MM.1S (cell line): ENCODE measurements at regions not wholly inside any gene's neighbourhood (a gene's known extent, or its start where the extent isn't known, plus 50 kb on each side); places are given as distances from the start of the nearest gene placed in this dataset.

Source experiments
- DNase-seq: peaks from one replicate; pipeline ENCODE4 v3.0.0-alpha.2; 2015
- H2AFZ ChIP-seq: fragments of 300-600 bp; sonication (generic); 2 replicates; pipeline ENCODE4 v1.6.0; 2016; ENCODE audit warnings: antibody characterized with exemption, low read length
- H3F3A ChIP-seq: fragments of 300-600 bp; sonication (generic); 2 replicates; pipeline ENCODE4 v1.6.1; 2016; ENCODE audit warnings: mild to moderate bottlenecking, antibody characterized with exemption, low read length, moderate library complexity, mixed read lengths; ENCODE audit not compliant: insufficient read depth
- H3K27ac ChIP-seq: fragments of 300-600 bp; sonication (generic); 2 replicates; pipeline ENCODE4 v1.5.1; 2016; ENCODE audit warnings: mild to moderate bottlenecking, low read length
- H3K27me3 ChIP-seq: fragments of 300-600 bp; sonication (generic); replicated peaks from 2 replicates; pipeline ENCODE4 v1.6.0; 2016; ENCODE audit warnings: low read length; ENCODE audit not compliant: insufficient read depth
- H3K36me3 ChIP-seq: fragments of 300-600 bp; sonication (generic); replicated peaks from 2 replicates; pipeline ENCODE4 v1.6.1; 2016; ENCODE audit warnings: mild to moderate bottlenecking, low read length, mixed read lengths; ENCODE audit not compliant: insufficient read depth
- H3K4me1 ChIP-seq: fragments of 300-600 bp; sonication (generic); 2 replicates; pipeline ENCODE4 v1.6.1; 2016; ENCODE audit warnings: low read length, mixed read lengths
- H3K4me2 ChIP-seq: fragments of 300-600 bp; sonication (generic); 2 replicates; pipeline ENCODE4 v1.6.0; 2016; ENCODE audit warnings: low read depth, low read length
- H3K4me3 ChIP-seq: fragments of 300-600 bp; sonication (generic); 2 replicates; pipeline ENCODE4 v1.5.1; 2016; ENCODE audit warnings: low read length, mixed read lengths
- H3K79me2 ChIP-seq: fragments of 300-600 bp; sonication (generic); 2 replicates; pipeline ENCODE4 v1.6.1; 2016; ENCODE audit warnings: mixed run types, low read length, mixed read lengths
- H3K9ac ChIP-seq: fragments of 300-600 bp; sonication (generic); 2 replicates; pipeline ENCODE4 v1.6.1; 2016; ENCODE audit warnings: low read length, mixed read lengths
- H3K9me2 ChIP-seq: fragments of 300-600 bp; sonication (generic); replicated peaks from 2 replicates; pipeline ENCODE4 v1.6.1; 2016; ENCODE audit warnings: mild to moderate bottlenecking, low read length, mixed read lengths; ENCODE audit not compliant: insufficient read depth
- H3K9me3 ChIP-seq: fragments of 300-600 bp; sonication (generic); replicated peaks from 2 replicates; pipeline ENCODE4 v1.6.1; 2016; ENCODE audit warnings: mild to moderate bottlenecking, low read length, mixed read lengths; ENCODE audit not compliant: insufficient read depth
- H4K20me1 ChIP-seq: fragments of 300-600 bp; sonication (generic); 2 replicates; pipeline ENCODE4 v1.6.1; 2016; ENCODE audit warnings: mild to moderate bottlenecking, low read length, moderate library complexity, mixed read lengths; ENCODE audit not compliant: insufficient read depth
- CTCF ChIP-seq: fragments of 300-600 bp; sonication (generic); IDR thresholded peaks from 2 replicates; pipeline ENCODE4 v1.5.1; 2016; ENCODE audit warnings: antibody characterized with exemption, low read length, mixed read lengths
- EZH2 ChIP-seq: fragments of 300-600 bp; sonication (generic); optimal IDR thresholded peaks from 2 replicates; pipeline ENCODE3; 2017; ENCODE audit warnings: low read depth, mild to moderate bottlenecking, antibody characterized with exemption, low read length, mixed read lengths
- EZH2phosphoT487 ChIP-seq: fragments of 300-600 bp; sonication (generic); IDR thresholded peaks from 2 replicates; pipeline ENCODE4 v1.6.1; 2018; ENCODE audit warnings: antibody characterized with exemption, low read length

DNA sequence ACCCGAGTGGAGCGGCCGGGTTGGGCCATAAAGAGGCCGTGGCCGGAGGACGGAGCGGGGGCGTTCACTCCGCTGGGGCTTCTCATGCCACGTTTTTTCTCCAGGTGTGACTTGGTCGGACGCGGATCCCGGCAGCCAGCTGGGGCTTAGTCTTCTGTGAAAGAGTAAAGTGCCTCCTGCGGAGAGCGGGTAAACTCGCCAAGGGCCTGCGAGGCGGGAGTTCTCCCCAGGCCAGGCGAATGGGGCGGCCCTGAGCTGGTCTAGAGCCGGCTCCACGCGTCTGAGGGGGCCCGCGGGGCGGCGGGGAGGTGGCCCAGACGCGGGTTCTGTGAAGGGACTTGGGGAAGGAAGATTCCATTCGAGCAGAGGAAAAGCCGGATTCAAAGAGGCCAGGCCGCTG is 86.3 kb upstream of the VIPR2 start:
- Histone ChIP-seq H3K4me2 (no peak overlapping the region), H2AFZ (no peak overlapping the region), H3K4me3 (no peak overlapping the region), H3K79me2 (no peaks in the 10 kb centered on the region), H4K20me1 (no peaks in the 10 kb centered on the region), H3K36me3 (no peaks in the 10 kb centered on the region), H3K9ac (no peak overlapping the region), H3K9me3 (no peaks in the 10 kb centered on the region), H3K4me1 (no peaks in the 10 kb centered on the region), H3F3A (no peaks in the 10 kb centered on the region), H3K9me2 (no peaks in the 10 kb centered on the region), H3K27me3 (no peaks in the 10 kb centered on the region), H3K27ac (no peak overlapping the region)
- no peak for TF ChIP-seq EZH2
- TF ChIP-seq EZH2phosphoT487, result no peak
- TF ChIP-seq CTCF, result no peak
- DNase-seq, result no peak

GRCh38 chr7:159229683-159230475 is 85.2 kb upstream of the VIPR2 start:
- Histone ChIP-seq H3K27me3 (no peaks in the 10 kb centered on the region), H3K9me3 (no peaks in the 10 kb centered on the region), H3K36me3 (no peaks in the 10 kb centered on the region), H2AFZ (no peak overlapping the region), H3K79me2 (no peaks in the 10 kb centered on the region), H3K4me3 (no peak overlapping the region), H3K27ac (no peak overlapping the region), H3K4me1 (no peaks in the 10 kb centered on the region), H3K9me2 (no peaks in the 10 kb centered on the region), H3F3A (no peaks in the 10 kb centered on the region), H3K9ac (no peak overlapping the region), H3K4me2 (no peak overlapping the region), H4K20me1 (no peaks in the 10 kb centered on the region)
- TF ChIP-seq CTCF (no peak), EZH2 (no peak)
- DNase-seq, result no peak

DNA sequence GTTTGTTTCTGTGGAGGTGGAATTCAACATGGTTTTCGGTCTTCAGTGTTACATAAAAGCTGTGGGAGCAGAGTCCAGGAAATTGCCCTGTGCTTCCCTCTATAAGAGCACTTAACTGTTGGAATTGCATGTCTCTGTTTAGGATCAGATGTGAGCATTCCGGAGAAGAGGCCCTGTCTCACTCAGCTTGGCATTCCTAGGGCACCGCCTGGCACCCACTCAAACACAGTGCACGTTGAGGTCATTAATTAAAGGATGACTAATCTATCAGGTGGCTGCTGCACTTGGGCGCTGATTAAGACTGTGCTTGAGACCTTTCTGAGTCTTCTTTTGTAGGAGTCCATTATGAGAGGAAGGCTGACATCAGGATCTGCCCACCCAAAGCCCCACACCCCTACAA is 82.8 kb upstream of the VIPR2 start:
- H3K9ac ChIP-seq, result no peak overlapping the region
- H3K4me1 ChIP-seq, result no peaks in the 10 kb centered on the region
- H3K4me2 ChIP-seq, result no peak overlapping the region
- no peak overlapping the region for H3K27ac ChIP-seq
- no peaks in the 10 kb centered on the region for H3F3A ChIP-seq
- no peak for DNase-seq
- no peaks in the 10 kb centered on the region for H3K9me3 ChIP-seq
- H3K4me3 ChIP-seq, result no peak overlapping the region
- TF ChIP-seq EZH2phosphoT487 (no peak), EZH2 (no peak), CTCF (no peak)
- H3K79me2 ChIP-seq, result no peaks in the 10 kb centered on the region
- H3K27me3 ChIP-seq, result no peaks in the 10 kb centered on the region
- H2AFZ ChIP-seq, result no peak overlapping the region
- no peaks in the 10 kb centered on the region for H3K9me2 ChIP-seq
- H4K20me1 ChIP-seq, result no peaks in the 10 kb centered on the region
- H3K36me3 ChIP-seq, result no peaks in the 10 kb centered on the region
